ENCODE measurements at regions not wholly inside any gene's neighbourhood (a gene's known extent, or its start where the extent isn't known, plus 50 kb on each side); places are given as distances from the start of the nearest gene placed in this dataset.

- TF ChIP-seq, protein P1, sequence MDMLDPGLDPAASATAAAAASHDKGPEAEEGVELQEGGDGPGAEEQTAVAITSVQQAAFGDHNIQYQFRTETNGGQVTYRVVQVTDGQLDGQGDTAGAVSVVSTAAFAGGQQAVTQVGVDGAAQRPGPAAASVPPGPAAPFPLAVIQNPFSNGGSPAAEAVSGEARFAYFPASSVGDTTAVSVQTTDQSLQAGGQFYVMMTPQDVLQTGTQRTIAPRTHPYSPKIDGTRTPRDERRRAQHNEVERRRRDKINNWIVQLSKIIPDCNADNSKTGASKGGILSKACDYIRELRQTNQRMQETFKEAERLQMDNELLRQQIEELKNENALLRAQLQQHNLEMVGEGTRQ (IDR thresholded peaks at IDR 0.05; ENCODE audit: low read length): no peak
- TF ChIP-seq TEAD4 (IDR thresholded peaks at IDR 0.05; ENCODE audit: low read depth, low read length) (no peak), SP1 (IDR thresholded peaks at IDR 0.05; ENCODE audit: low read depth, low read length) (no peak), RFX5 (IDR thresholded peaks at IDR 0.05; ENCODE audit: borderline replicate concordance, low read depth, low read length) (no peak), CREB1 (IDR thresholded peaks at IDR 0.05) (no peak), GABPA (IDR thresholded peaks at IDR 0.05; ENCODE audit: borderline replicate concordance, insufficient read depth, low read length) (no peak), RAD21 (IDR thresholded peaks at IDR 0.05 in 1 of 2, conservative IDR thresholded peaks at IDR 0.05 in 1 of 2; ENCODE audit: low read depth in 2 of 2, low read length in 2 of 2) (no peak), POLR2A (IDR thresholded peaks at IDR 0.05; ENCODE audit: control extremely low read depth in 1 of 2, low read depth in 2 of 2, low read length in 2 of 2) (no peak), KDM1A (IDR thresholded peaks at IDR 0.05; ENCODE audit: borderline replicate concordance, low read length) (no peak), BCL11A (IDR thresholded peaks at IDR 0.05; ENCODE audit: low read depth in 2 of 2, low read length in 2 of 2) (no peak), YY1 (IDR thresholded peaks at IDR 0.05; ENCODE audit: low read depth, low read length) (no peak), POU5F1 (IDR thresholded peaks at IDR 0.05; ENCODE audit: low read depth, low read length) (no peak), RXRA (IDR thresholded peaks at IDR 0.05; ENCODE audit: insufficient read depth, low read depth, low read length) (no peak)
- TF ChIP-seq, protein P2, sequence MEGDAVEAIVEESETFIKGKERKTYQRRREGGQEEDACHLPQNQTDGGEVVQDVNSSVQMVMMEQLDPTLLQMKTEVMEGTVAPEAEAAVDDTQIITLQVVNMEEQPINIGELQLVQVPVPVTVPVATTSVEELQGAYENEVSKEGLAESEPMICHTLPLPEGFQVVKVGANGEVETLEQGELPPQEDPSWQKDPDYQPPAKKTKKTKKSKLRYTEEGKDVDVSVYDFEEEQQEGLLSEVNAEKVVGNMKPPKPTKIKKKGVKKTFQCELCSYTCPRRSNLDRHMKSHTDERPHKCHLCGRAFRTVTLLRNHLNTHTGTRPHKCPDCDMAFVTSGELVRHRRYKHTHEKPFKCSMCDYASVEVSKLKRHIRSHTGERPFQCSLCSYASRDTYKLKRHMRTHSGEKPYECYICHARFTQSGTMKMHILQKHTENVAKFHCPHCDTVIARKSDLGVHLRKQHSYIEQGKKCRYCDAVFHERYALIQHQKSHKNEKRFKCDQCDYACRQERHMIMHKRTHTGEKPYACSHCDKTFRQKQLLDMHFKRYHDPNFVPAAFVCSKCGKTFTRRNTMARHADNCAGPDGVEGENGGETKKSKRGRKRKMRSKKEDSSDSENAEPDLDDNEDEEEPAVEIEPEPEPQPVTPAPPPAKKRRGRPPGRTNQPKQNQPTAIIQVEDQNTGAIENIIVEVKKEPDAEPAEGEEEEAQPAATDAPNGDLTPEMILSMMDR (IDR thresholded peaks at IDR 0.05; ENCODE audit: control extremely low read depth in 1 of 3, insufficient read depth in 1 of 3, low read depth in 1 of 3, low read length in 3 of 3): no peak
These were observed 171.1 kb downstream of the DHX35 start for GRCh38 chr20:39133201-39133600.
